ENCODE measurements at regions not wholly inside any gene's neighbourhood (a gene's known extent, or its start where the extent isn't known, plus 50 kb on each side); places are given as distances from the start of the nearest gene placed in this dataset.
A peak's percentile ranks its signal among the peaks of the same experiment; 100 is the strongest.

DNA sequence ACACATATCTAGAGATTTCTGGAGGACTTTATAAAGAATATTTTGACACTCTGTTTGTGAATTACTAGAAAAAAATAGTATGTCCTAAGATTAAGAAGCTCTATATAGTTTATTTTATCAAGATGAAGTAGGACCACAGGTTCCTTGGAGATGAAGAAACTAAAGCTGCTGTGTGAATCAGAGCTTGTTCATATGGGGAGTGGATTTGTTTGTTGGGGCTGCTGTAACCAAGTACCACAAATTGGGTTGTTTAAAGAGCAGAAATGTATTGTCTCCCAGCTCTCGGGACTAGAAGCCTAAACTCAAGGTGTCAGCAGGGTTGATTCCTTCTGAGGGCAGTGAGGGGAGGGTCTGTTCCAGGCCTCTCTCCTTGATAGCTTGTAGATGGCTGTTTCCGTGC, 270.6 kb upstream of the UMPS start:
- DNase-seq (ENCODE audit: low read depth, low spot score): no peak
- no peak for TF ChIP-seq SUZ12 (IDR thresholded peaks at IDR 0.05; ENCODE audit: extremely low read depth, insufficient read depth, insufficient read length)
- no peak for TF ChIP-seq YY1 (IDR thresholded peaks at IDR 0.05; ENCODE audit: insufficient read depth, insufficient read length)
- TF ChIP-seq ZNF274 (IDR thresholded peaks at IDR 0.05; ENCODE audit: low read depth, low read length): no peak

DNA sequence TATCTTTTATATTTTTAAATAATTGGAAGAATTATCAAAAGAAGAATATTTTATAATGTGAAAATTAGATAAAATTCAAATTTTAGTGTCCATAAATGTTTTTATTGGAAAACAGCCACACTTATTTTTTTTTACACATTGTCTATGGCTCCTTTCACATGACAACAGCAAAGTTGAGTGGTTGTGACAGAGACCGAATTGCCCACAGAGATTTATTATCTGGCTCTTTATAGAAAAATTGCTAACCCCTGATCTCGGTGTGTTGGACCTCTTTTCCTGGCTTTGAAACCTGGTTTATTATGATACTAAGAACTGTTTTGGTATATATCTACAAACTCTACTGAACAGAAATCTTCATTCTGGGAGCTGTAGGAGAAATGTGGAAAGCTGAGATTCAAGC, 269.1 kb upstream of the UMPS start:
- TF ChIP-seq ZNF274 (IDR thresholded peaks at IDR 0.05; ENCODE audit: low read depth, low read length) (no peak), SUZ12 (IDR thresholded peaks at IDR 0.05; ENCODE audit: extremely low read depth, insufficient read depth, insufficient read length) (no peak), YY1 (IDR thresholded peaks at IDR 0.05; ENCODE audit: insufficient read depth, insufficient read length) (no peak)
- Histone ChIP-seq H3K9me3 (ENCODE audit: insufficient read depth, low read length) (no peaks in the 10 kb centered on the region), H3K36me3 (ENCODE audit: insufficient read depth, insufficient read length, low read length) (no peaks in the 10 kb centered on the region), H3K9ac (ENCODE audit: insufficient read length, low read depth) (no peak overlapping the region), H3K27me3 (ENCODE audit: insufficient read depth, insufficient read length) (no peaks in the 10 kb centered on the region), H3K4me3 (ENCODE audit: insufficient read length, low read depth) (no peak overlapping the region), H3K4me1 (ENCODE audit: insufficient read depth, insufficient read length) (no peaks in the 10 kb centered on the region)
- no peak for DNase-seq (ENCODE audit: low read depth, low spot score)

More for the DNA sequence above, 270.6 kb upstream of the UMPS start:
- H3K4me3 ChIP-seq (ENCODE audit: insufficient read length, low read depth): no peak overlapping the region
- H3K27me3 ChIP-seq (ENCODE audit: insufficient read depth, insufficient read length): no peaks in the 10 kb centered on the region
- no peaks in the 10 kb centered on the region for H3K36me3 ChIP-seq (ENCODE audit: insufficient read depth, insufficient read length, low read length)
- H3K9me3 ChIP-seq (ENCODE audit: insufficient read depth, low read length): no peaks in the 10 kb centered on the region
- H3K4me1 ChIP-seq (ENCODE audit: insufficient read depth, insufficient read length): no peaks in the 10 kb centered on the region
- no peak overlapping the region for H3K9ac ChIP-seq (ENCODE audit: insufficient read length, low read depth)

DNA sequence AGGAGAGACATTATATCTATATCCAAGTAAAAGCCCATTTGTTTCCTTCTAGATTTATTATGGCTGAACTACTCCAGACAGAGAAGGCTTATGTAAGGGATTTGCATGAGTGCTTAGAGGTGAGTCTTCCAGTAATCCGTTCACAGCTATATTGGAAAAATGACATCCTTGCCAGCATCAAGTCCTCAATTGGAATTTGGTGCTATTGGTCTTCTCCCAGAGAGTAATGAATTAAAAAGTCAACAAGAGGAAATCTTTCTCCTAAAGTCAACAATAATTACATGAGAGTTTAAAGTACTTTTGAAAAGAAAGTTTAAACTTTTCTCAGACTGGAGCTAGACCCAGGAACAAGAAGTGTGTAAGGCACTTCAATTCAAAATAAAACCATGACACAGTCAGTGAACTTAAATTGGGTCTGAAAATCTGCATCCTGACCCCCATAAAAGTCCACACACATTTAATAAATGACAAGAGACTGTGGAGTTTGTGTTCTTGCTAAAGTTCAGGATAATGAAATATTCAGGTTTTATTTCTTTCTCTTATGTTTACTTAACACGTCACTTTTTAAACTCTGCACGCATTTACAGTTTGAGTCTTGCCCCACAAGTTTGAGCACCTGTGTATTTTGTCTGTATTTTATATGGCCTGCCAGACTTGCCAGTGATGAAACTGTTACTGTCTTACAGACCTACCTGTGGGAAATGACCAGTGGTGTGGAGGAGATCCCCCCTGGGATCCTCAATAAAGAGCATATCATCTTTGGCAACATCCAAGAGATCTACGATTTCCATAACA, 268.2 kb upstream of the UMPS start:
- Histone ChIP-seq H3K9me3 (ENCODE audit: insufficient read depth, low read length) (no peaks in the 10 kb centered on the region), H3K27me3 (ENCODE audit: insufficient read depth, insufficient read length) (no peaks in the 10 kb centered on the region), H3K9ac (ENCODE audit: insufficient read length, low read depth) (no peak overlapping the region), H3K4me1 (ENCODE audit: insufficient read depth, insufficient read length) (no peaks in the 10 kb centered on the region), H3K36me3 (ENCODE audit: insufficient read depth, insufficient read length, low read length) (no peaks in the 10 kb centered on the region), H3K4me3 (ENCODE audit: insufficient read length, low read depth) (no peak overlapping the region)
- DNase-seq (ENCODE audit: low read depth, low spot score): no peak
- TF ChIP-seq SUZ12 (IDR thresholded peaks at IDR 0.05; ENCODE audit: extremely low read depth, insufficient read depth, insufficient read length) (no peak), YY1 (IDR thresholded peaks at IDR 0.05; ENCODE audit: insufficient read depth, insufficient read length) (no peak), ZNF274 (IDR thresholded peaks at IDR 0.05; ENCODE audit: low read depth, low read length) (no peak)

DNA sequence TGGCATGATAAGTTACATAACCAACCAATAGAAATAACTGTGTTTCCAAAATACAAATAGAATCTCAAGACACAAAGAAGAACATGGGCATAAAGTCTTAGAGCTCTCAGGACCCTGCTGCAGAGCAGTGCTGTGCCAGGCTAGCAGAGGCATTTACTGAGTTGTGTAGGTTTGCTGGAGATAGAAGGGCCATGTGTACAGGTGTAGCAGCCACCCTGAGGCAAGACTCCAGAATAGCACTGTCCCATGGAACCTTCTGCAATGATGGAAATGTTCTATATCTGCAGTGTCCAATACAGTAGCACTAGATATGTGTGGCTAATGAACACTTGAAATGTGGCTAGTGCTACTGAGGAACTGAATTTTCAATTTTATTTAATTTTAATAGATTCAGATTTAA, 267.0 kb upstream of the UMPS start:
- Histone ChIP-seq H3K36me3 (ENCODE audit: insufficient read depth, insufficient read length, low read length) (no peaks in the 10 kb centered on the region), H3K9ac (ENCODE audit: insufficient read length, low read depth) (no peak overlapping the region), H3K4me3 (ENCODE audit: insufficient read length, low read depth) (no peak overlapping the region), H3K4me1 (ENCODE audit: insufficient read depth, insufficient read length) (no peaks in the 10 kb centered on the region), H3K9me3 (ENCODE audit: insufficient read depth, low read length) (no peaks in the 10 kb centered on the region), H3K27me3 (ENCODE audit: insufficient read depth, insufficient read length) (no peaks in the 10 kb centered on the region)
- TF ChIP-seq YY1 (IDR thresholded peaks at IDR 0.05; ENCODE audit: insufficient read depth, insufficient read length): no peak
- no peak for TF ChIP-seq SUZ12 (IDR thresholded peaks at IDR 0.05; ENCODE audit: extremely low read depth, insufficient read depth, insufficient read length)
- TF ChIP-seq ZNF274 (IDR thresholded peaks at IDR 0.05; ENCODE audit: low read depth, low read length): no peak
- DNase-seq (ENCODE audit: low read depth, low spot score): no peak

DNA sequence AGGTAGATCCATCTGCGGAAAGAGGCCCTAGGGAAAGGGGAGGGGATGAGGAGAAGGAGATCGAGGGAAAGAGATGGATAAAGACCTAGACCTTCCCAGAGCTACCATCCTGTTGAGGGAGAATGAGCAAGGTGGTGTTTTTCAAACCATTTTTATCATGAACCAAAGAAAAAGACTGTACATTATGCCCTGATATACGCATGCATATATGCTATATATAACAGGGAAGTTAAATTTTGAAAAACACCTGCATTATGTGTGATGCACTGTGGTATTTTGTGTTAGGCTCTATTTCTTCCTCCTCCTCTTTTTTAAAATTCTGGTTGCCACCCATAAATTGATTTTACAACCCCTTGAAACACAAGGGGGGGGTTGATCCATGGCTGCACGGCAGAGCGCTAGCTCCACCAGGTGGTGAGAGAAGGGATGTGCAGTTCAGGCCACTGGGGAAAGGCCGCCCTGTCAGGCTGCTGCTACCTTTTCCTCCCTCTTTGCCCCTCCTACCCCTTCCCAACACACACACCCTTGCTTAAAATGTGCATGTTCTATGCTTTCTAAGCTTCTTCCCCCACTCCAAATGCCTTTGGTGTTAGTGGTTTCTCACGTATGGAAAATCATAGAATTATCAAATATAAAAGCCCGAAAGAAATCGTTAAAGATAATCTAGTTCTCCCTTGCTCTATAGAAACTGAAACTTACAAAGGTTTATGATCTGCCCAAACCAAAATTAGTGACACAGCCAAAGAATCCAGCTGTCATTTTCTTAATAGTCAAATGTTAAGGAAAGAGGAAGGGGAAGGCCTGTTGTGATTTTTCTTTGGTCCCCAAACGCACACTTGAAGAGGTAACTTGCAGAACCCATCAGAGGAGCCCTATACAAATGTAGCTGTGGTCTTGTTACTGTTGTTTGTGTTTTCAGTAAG, 262.0 kb upstream of the UMPS start:
- H3K4me1 ChIP-seq (ENCODE audit: insufficient read depth, insufficient read length): no peaks in the 10 kb centered on the region
- no peak overlapping the region for H3K4me3 ChIP-seq (ENCODE audit: insufficient read length, low read depth)
- H3K36me3 ChIP-seq (ENCODE audit: insufficient read depth, insufficient read length, low read length): no peaks in the 10 kb centered on the region
- no peaks in the 10 kb centered on the region for H3K27me3 ChIP-seq (ENCODE audit: insufficient read depth, insufficient read length)
- H3K9me3 ChIP-seq (ENCODE audit: insufficient read depth, low read length): no peaks in the 10 kb centered on the region
- H3K9ac ChIP-seq (ENCODE audit: insufficient read length, low read depth): no peak overlapping the region
- TF ChIP-seq SUZ12 (IDR thresholded peaks at IDR 0.05; ENCODE audit: extremely low read depth, insufficient read depth, insufficient read length) (no peak), YY1 (IDR thresholded peaks at IDR 0.05; ENCODE audit: insufficient read depth, insufficient read length) (no peak), ZNF274 (IDR thresholded peaks at IDR 0.05; ENCODE audit: low read depth, low read length) (no peak)
- peak; percentile 48 for DNase-seq (ENCODE audit: low read depth, low spot score)

DNA sequence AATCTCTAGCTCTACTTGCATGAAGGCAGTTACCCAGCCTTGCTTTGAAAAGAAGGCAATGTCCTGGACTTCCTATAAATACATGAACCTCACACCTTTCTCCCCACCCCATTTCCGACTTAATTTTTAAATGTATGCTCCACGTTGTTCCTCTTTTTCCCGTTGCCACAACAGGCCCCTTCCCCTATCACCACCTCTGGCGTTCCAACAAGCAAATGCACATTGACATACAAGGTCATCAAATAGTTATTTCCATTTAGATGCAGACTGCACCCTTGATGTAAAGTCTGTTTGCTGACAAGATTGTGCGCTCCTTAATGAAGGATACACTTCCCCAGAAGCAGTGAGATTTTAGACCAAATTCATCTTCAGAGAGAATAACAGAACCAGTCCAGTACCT, 260.7 kb upstream of the UMPS start:
- no peak overlapping the region for H3K9ac ChIP-seq (ENCODE audit: insufficient read length, low read depth)
- no peaks in the 10 kb centered on the region for H3K27me3 ChIP-seq (ENCODE audit: insufficient read depth, insufficient read length)
- no peaks in the 10 kb centered on the region for H3K4me1 ChIP-seq (ENCODE audit: insufficient read depth, insufficient read length)
- DNase-seq (ENCODE audit: low read depth, low spot score): no peak
- H3K4me3 ChIP-seq (ENCODE audit: insufficient read length, low read depth): no peak overlapping the region
- H3K36me3 ChIP-seq (ENCODE audit: insufficient read depth, insufficient read length, low read length): no peaks in the 10 kb centered on the region
- TF ChIP-seq ZNF274 (IDR thresholded peaks at IDR 0.05; ENCODE audit: low read depth, low read length) (no peak), YY1 (IDR thresholded peaks at IDR 0.05; ENCODE audit: insufficient read depth, insufficient read length) (no peak), SUZ12 (IDR thresholded peaks at IDR 0.05; ENCODE audit: extremely low read depth, insufficient read depth, insufficient read length) (no peak)
- H3K9me3 ChIP-seq (ENCODE audit: insufficient read depth, low read length): no peaks in the 10 kb centered on the region

DNA sequence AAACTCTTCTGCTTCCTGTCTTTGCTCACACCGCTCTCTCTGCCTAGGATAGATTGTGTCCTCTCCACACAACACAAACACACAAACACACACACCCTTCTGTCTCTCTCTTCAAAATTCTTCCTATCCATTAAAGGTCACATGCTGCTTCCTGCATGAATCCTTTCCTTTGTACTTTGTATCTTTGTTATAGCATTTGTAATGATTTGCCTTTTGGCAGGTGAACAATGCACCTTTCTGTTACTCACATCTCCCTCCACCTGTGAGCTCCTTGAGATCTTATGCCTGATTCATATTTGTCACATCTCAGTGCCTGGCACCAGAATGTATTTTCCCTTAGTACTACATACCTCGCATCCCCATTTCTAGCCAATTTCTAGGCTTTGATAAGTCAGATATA, 251.4 kb upstream of the UMPS start:
- H3K36me3 ChIP-seq (ENCODE audit: insufficient read depth, insufficient read length, low read length): no peaks in the 10 kb centered on the region
- no peaks in the 10 kb centered on the region for H3K4me1 ChIP-seq (ENCODE audit: insufficient read depth, insufficient read length)
- DNase-seq (ENCODE audit: low read depth, low spot score): no peak
- H3K9ac ChIP-seq (ENCODE audit: insufficient read length, low read depth): no peak overlapping the region
- no peaks in the 10 kb centered on the region for H3K27me3 ChIP-seq (ENCODE audit: insufficient read depth, insufficient read length)
- no peaks in the 10 kb centered on the region for H3K9me3 ChIP-seq (ENCODE audit: insufficient read depth, low read length)
- H3K4me3 ChIP-seq (ENCODE audit: insufficient read length, low read depth): no peak overlapping the region
- TF ChIP-seq ZNF274 (IDR thresholded peaks at IDR 0.05; ENCODE audit: low read depth, low read length) (no peak), SUZ12 (IDR thresholded peaks at IDR 0.05; ENCODE audit: extremely low read depth, insufficient read depth, insufficient read length) (no peak), YY1 (IDR thresholded peaks at IDR 0.05; ENCODE audit: insufficient read depth, insufficient read length) (no peak)
